ENCODE measurements at regions not wholly inside any gene's neighbourhood (a gene's known extent, or its start where the extent isn't known, plus 50 kb on each side); places are given as distances from the start of the nearest gene placed in this dataset.

DNA sequence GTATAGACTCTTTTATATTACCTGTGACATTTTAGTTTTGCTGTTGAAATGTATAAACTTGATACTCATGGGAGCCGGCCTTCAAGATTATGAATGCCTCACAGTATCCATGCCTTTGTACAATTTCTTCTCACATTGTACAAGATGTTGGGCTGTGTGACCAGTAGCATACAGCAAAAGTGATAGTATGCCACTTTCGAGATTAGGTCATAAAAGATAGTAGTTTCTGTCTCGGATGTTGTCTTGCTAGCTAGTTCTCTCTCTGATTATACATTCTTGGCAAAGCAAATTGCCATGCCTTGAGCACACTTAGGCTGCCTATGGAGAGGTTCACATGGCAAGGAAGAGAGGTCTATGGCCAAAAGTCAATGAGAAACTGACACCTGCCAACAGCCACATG, 1309.8 kb upstream of the CDH8 start:
- H3K4me1 ChIP-seq (ENCODE audit: insufficient read depth, low read length): no peaks in the 10 kb centered on the region
- no peaks in the 10 kb centered on the region for H3K9me3 ChIP-seq (ENCODE audit: control insufficient read depth, insufficient read depth, low read length)
- H3K36me3 ChIP-seq (ENCODE audit: insufficient read depth, low read length): no peaks in the 10 kb centered on the region
- H3K9ac ChIP-seq (ENCODE audit: low read depth, low read length): no peak overlapping the region

DNA sequence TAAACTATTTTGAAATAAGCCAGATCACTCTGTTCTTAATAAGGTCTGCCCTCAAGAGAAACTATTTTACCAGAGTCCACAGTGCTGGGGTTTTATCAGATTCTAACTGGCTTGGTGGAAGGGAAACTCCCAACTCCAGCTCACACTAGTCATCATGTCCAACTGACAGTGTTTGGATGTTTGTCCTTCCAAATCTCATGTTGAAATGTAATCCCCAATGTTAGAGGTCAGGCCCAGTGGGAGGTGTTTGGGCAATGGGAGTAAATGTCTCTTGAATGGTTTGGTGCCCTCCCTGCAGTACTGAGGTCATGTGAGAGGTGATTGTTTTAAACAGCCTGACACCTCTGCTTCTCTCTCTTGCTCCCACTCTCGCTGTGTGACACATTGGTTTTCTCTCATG, 1301.0 kb upstream of the CDH8 start:
- H3K36me3 ChIP-seq (ENCODE audit: insufficient read depth, low read length): no peaks in the 10 kb centered on the region
- H3K9ac ChIP-seq (ENCODE audit: low read depth, low read length): no peak overlapping the region
- no peaks in the 10 kb centered on the region for H3K9me3 ChIP-seq (ENCODE audit: control insufficient read depth, insufficient read depth, low read length)
- no peaks in the 10 kb centered on the region for H3K4me1 ChIP-seq (ENCODE audit: insufficient read depth, low read length)

DNA sequence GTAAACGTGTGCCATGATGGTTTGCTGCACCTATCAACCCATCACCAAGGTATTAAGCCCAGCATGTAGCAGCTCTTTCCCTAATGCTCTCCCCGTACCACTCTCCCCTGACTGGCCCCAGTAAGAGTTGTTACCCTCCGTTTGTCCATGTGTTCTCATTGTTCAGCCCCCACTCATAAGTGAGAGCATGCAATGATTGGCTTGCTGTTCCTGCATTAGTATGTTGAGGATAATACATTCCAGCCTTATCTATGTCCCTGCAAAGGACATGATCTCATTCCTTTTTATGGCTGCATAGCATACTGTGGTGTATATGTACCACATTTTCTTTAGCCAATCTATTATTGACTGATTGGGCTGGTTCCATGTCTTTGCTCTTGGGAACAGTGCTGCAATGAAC, 1294.9 kb upstream of the CDH8 start:
- Histone ChIP-seq H3K9ac (ENCODE audit: low read depth, low read length) (no peak overlapping the region), H3K4me1 (ENCODE audit: insufficient read depth, low read length) (no peaks in the 10 kb centered on the region), H3K9me3 (ENCODE audit: control insufficient read depth, insufficient read depth, low read length) (no peaks in the 10 kb centered on the region), H3K36me3 (ENCODE audit: insufficient read depth, low read length) (no peaks in the 10 kb centered on the region)

DNA sequence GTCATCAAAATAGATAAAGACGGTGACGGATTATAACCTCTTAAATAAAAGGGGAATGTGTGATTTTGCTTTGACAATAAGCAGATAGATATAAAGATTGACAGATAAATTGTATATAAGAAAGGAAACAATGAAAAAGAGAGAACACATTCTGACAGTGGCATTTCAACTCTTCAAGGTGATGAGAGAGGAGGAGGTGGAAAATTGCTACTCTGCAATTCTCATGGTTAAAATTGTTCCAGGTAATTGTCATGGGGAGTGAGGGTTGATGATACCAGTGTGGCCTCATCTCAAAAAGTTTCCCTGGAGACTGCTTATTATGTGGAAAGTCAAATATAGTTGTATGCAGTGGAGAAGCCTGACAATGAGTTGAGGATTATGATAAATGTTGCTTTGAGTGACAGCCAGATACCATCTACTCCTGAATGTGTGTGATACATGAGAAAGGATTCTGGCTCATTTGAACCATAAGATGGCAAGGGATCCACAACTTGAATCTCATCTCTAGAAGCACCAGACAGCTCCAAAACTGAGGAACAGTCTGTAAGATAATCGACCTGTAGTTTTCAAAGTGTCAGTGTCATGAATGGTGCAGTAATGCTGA, 1290.6 kb upstream of the CDH8 start:
- Histone ChIP-seq H3K9me3 (ENCODE audit: control insufficient read depth, insufficient read depth, low read length) (no peaks in the 10 kb centered on the region), H3K9ac (ENCODE audit: low read depth, low read length) (no peak overlapping the region), H3K4me1 (ENCODE audit: insufficient read depth, low read length) (no peaks in the 10 kb centered on the region), H3K36me3 (ENCODE audit: insufficient read depth, low read length) (no peaks in the 10 kb centered on the region)

DNA sequence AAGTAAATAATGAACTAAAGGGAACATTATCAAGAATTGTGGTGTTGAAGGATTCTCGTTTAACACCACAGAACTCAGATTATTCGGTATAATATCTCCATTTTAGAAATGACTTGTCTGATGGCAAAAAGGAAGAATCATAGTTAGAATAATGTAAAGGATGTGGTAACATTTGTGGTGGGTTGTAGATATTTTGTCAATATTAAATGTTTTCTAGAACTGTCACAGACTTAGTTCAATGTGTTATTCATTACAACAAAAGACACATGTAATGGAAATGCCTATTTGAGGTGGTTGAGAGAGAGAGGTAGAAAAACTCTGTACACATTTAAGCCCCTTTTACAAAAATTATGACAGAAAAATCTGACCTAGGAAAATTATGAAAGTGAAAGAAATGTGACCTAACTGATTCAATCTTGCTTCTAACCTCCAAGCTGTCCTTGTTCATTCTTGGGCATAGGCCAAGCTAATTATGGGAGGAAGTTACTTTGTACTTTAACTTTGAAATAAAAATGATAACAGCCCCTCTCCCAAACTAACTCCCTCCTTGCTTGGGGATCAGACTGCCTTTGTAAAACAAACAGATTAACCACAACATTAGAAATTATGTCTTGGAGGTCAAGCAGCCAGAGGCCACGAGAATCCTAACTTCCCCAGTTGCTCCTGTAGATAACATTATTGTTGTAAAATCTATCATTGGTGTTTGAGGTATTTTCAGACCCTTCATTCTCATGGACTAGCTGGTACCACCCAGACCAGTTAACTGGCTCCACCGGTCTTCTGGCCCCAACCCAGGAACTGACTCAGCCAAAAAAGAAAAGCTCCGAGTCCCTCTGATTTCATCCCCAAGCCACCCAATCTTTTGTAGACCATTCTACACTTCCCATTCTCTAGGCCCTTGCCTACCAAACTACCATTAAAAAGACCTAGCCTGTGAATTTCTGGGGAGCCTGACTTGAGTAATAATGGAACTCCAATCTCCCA, 1287.8 kb upstream of the CDH8 start:
- Histone ChIP-seq H3K9ac (ENCODE audit: low read depth, low read length) (no peak overlapping the region), H3K9me3 (ENCODE audit: control insufficient read depth, insufficient read depth, low read length) (no peaks in the 10 kb centered on the region), H3K36me3 (ENCODE audit: insufficient read depth, low read length) (no peaks in the 10 kb centered on the region), H3K4me1 (ENCODE audit: insufficient read depth, low read length) (no peaks in the 10 kb centered on the region)

DNA sequence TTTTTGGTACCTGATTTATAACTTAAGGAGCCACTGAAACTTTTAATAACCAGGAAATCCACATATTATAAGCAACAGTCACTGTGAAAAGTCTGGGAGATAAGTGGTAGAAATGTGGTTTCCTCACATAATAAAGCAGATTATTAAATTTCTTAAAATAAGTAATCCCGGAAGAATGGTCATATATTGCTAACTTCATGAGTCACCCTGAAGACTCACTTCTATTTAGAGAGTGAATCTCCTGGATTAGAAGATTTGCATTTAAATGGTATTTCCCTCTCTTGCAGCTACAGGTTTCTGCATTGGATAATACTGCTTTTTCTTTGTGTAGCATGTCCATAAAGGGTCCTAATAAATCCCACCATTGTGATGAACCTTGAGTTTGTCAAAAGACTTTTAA, 1286.8 kb upstream of the CDH8 start:
- Histone ChIP-seq H3K9me3 (ENCODE audit: control insufficient read depth, insufficient read depth, low read length) (no peaks in the 10 kb centered on the region), H3K36me3 (ENCODE audit: insufficient read depth, low read length) (no peaks in the 10 kb centered on the region), H3K9ac (ENCODE audit: low read depth, low read length) (no peak overlapping the region), H3K4me1 (ENCODE audit: insufficient read depth, low read length) (no peaks in the 10 kb centered on the region)

DNA sequence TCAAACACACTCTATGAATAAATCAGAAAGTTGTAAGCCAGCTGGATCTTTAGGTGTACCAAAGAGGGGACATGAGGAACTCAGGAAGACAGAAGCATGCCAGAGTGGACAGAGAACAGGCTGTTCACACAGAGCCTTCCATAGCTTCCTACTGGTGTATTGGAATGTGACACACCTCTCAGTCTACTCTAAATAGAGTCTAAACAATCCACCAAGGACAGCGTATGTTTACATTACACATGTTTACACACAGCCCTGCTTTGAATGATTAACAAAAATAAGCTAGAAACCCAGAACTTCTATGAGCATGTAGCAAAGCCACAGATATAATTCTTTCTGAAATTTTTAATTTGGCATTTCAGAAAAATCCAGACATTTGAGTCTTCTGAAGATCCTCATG, 1279.0 kb upstream of the CDH8 start:
- H3K9me3 ChIP-seq (ENCODE audit: control insufficient read depth, insufficient read depth, low read length): no peaks in the 10 kb centered on the region
- H3K36me3 ChIP-seq (ENCODE audit: insufficient read depth, low read length): no peaks in the 10 kb centered on the region
- H3K9ac ChIP-seq (ENCODE audit: low read depth, low read length): no peak overlapping the region
- H3K4me1 ChIP-seq (ENCODE audit: insufficient read depth, low read length): no peaks in the 10 kb centered on the region

DNA sequence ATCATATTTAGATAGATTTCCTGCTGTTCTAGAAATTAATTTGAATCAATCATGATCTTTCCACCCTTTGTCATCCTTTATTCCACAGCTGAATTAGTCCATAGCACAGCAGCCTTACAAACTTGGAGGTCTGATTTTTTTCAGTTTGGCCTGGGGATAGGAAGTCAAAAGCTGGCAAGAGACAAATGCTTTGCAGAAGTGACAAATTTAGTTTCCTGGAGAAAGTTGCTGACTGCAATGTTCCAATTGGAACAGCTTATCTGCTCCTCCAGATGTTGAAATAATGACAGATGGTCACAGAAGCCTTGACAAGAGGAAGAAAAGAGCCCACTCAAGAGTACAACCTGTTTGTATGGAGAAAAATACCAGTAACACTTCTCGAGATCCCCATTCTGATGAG, 1276.1 kb upstream of the CDH8 start:
- H3K9me3 ChIP-seq (ENCODE audit: control insufficient read depth, insufficient read depth, low read length): no peaks in the 10 kb centered on the region
- H3K9ac ChIP-seq (ENCODE audit: low read depth, low read length): no peak overlapping the region
- no peaks in the 10 kb centered on the region for H3K36me3 ChIP-seq (ENCODE audit: insufficient read depth, low read length)
- H3K4me1 ChIP-seq (ENCODE audit: insufficient read depth, low read length): no peaks in the 10 kb centered on the region

DNA sequence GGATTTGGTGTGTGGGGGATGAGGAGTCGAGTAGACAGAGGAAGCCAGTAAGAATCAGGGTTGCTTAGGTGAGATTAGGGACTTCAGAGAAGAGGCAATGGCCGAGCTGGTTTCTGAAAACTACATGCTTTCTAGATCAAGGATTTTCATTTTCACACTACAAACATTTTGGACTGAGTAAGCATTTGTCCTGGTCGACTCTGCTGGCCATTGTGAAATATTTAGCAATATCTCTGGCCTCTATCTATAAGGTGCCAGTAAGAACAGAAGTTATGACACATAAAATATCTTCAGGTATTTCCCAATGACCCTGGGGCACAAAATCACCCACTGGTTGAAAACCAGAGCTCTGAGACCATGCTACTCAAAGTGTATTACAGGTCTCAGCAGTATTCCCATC, 1275.1 kb upstream of the CDH8 start:
- Histone ChIP-seq H3K9ac (ENCODE audit: low read depth, low read length) (no peak overlapping the region), H3K4me1 (ENCODE audit: insufficient read depth, low read length) (no peaks in the 10 kb centered on the region), H3K36me3 (ENCODE audit: insufficient read depth, low read length) (no peaks in the 10 kb centered on the region), H3K9me3 (ENCODE audit: control insufficient read depth, insufficient read depth, low read length) (no peaks in the 10 kb centered on the region)

DNA sequence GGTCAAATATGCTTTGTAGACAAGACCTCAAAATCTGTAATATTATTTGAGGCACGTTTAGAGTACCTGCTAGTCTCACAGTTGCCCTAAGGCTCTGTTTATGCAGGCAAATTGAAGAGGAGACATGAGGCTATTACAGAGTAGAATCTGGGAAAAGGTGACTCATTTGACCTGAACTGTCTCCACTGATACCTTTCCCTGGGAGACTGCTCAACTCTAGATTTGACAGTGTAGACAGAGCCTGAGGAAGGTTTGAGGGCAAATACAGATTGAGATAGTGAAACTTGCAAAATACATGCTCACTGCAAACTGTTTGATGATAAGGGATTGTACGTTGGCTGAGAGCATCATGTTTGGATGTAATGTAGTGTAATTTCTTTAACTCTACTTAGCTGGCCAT, 1266.6 kb upstream of the CDH8 start:
- Histone ChIP-seq H3K9ac (ENCODE audit: low read depth, low read length) (no peak overlapping the region), H3K4me1 (ENCODE audit: insufficient read depth, low read length) (peaks cover 12% of the 10 kb centered on the region; the same call in 1 of the 2 replicates), H3K36me3 (ENCODE audit: insufficient read depth, low read length) (no peaks in the 10 kb centered on the region), H3K9me3 (ENCODE audit: control insufficient read depth, insufficient read depth, low read length) (no peaks in the 10 kb centered on the region)

DNA sequence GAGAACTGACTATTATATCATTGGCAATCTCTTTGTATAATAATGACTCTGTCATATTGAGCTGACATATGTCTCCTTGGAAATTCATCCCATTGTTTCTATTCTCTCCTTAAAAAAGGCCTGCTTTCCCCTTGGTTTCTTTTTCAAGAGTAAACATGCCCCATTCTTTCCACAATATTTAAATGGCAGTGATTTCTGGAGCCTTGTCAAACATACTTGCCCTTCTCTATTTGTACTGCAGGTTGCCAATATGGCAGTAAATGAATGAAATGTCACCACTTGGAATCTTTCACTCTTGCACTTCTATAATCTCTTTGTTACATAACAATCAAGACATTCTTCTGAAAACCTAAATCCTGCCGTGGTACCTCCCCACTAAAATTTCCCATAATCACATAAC, 1265.1 kb upstream of the CDH8 start:
- H3K36me3 ChIP-seq (ENCODE audit: insufficient read depth, low read length): no peaks in the 10 kb centered on the region
- H3K4me1 ChIP-seq (ENCODE audit: insufficient read depth, low read length): peaks cover 12% of the 10 kb centered on the region; the same call in 1 of the 2 replicates
- no peaks in the 10 kb centered on the region for H3K9me3 ChIP-seq (ENCODE audit: control insufficient read depth, insufficient read depth, low read length)
- H3K9ac ChIP-seq (ENCODE audit: low read depth, low read length): no peak overlapping the region

DNA sequence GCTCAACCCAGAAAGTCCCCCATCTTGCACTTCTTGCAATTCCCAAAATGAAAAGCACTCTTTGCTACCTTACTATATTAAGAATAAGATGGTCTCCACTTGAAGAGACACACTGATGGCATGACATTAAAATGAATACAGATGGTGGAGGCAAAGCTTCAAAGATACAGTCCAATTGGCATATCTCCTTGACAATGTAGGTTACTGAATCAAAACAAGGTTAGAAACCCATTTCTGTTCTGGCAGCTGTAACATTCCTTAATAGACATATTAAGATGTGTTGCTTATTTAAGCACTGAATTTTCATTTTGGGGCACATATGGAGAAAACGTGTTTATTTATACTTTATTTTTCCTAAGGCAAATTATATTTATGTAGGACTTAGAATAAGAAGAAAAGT, 1262.8 kb upstream of the CDH8 start:
- H3K4me1 ChIP-seq (ENCODE audit: insufficient read depth, low read length): peaks cover 3% of the 10 kb centered on the region; the same call in 1 of the 2 replicates

DNA sequence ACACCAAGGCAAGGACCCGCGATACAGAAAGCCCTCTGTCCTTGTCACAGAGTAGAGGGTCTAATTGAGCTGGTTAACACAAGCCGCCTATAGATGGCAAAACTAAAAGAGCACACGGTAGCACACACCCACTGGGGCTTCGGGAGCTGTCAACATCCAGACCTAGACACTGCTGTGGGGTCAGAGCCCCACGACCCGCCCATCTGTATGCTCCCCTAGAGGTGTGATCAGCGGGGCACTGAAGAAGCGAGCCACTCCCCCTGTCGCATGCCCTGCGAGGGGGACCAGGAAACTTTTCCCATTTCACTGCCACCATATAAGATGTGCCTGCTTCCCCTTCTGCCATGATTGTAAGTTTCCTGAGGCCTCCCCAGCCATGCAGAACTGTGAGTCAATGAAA, 1255.8 kb upstream of the CDH8 start:
- H3K36me3 ChIP-seq (ENCODE audit: insufficient read depth, low read length): no peaks in the 10 kb centered on the region
- H3K9me3 ChIP-seq (ENCODE audit: control insufficient read depth, insufficient read depth, low read length): no peaks in the 10 kb centered on the region
- H3K4me1 ChIP-seq (ENCODE audit: insufficient read depth, low read length): no peaks in the 10 kb centered on the region
- H3K9ac ChIP-seq (ENCODE audit: low read depth, low read length): no peak overlapping the region

More for the DNA sequence above, 1262.8 kb upstream of the CDH8 start:
- H3K36me3 ChIP-seq (ENCODE audit: insufficient read depth, low read length): no peaks in the 10 kb centered on the region
- no peaks in the 10 kb centered on the region for H3K9me3 ChIP-seq (ENCODE audit: control insufficient read depth, insufficient read depth, low read length)
- no peak overlapping the region for H3K9ac ChIP-seq (ENCODE audit: low read depth, low read length)

DNA sequence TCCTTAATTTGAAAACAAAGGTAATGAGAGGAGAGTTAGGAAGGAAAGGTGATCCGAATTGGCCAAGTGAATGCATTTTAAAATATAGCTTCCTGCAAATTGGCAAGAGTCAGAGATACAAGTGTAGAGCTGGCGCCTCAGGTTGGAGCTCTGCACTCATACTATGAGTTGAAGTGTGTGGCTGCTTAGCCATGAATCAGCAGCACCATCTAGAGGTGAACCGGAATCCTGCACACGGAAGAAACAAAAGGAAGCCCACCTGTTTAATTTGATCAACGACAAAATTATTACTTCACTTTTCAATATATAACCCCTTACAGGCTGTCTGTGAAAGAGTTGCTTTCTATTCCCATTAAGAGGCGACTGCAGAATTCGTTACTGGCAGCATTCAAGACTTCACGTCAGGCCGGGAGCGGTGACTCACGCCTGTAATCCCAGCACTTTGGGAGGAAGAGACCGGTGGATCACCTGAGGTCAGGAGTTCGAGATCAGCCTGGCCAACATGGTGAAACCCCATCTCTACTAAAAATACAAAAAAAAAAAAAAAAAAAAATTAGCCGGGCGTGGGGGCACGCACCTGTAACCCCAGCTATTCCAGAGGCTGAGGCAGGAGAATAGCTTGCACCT, 1253.7 kb upstream of the CDH8 start:
- Histone ChIP-seq H3K4me1 (ENCODE audit: insufficient read depth, low read length) (no peaks in the 10 kb centered on the region), H3K36me3 (ENCODE audit: insufficient read depth, low read length) (no peaks in the 10 kb centered on the region), H3K9ac (ENCODE audit: low read depth, low read length) (no peak overlapping the region), H3K9me3 (ENCODE audit: control insufficient read depth, insufficient read depth, low read length) (no peaks in the 10 kb centered on the region)

DNA sequence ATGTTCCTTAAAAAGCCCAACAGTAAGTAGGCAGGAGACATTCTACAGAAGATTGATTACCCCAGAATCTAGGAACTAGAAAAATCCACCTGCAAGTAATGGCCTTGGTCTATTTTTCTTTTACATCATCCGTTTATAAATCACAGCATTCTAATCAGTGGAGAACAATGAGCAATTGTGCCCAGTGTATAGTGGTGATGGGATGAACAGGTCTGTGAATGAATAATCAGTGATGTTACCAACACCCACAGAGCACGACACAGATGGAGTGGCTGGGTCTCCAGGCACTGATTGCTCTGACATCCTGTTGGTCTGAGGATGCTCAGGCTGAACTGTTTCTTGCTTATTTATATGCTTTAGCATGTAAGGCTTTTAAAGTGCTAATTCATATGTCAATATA, 1251.2 kb upstream of the CDH8 start:
- no peaks in the 10 kb centered on the region for H3K9me3 ChIP-seq (ENCODE audit: control insufficient read depth, insufficient read depth, low read length)
- H3K36me3 ChIP-seq (ENCODE audit: insufficient read depth, low read length): no peaks in the 10 kb centered on the region
- no peaks in the 10 kb centered on the region for H3K4me1 ChIP-seq (ENCODE audit: insufficient read depth, low read length)
- H3K9ac ChIP-seq (ENCODE audit: low read depth, low read length): no peak overlapping the region
